ENCODE measurements at regions not wholly inside any gene's neighbourhood (a gene's known extent, or its start where the extent isn't known, plus 50 kb on each side); places are given as distances from the start of the nearest gene placed in this dataset.
A peak's percentile ranks its signal among the peaks of the same experiment; 100 is the strongest.

GRCh38 chr2:104429639-104430358, 424.1 kb upstream of the POU3F3 start:
- Mint-ChIP-seq H3K27ac (no peak overlapping the region), H3K36me3 (ENCODE audit: insufficient read depth in 2 of 2) (no peaks in the 10 kb centered on the region), H3K4me3 (no peak overlapping the region), H3K4me1 (ENCODE audit: low read depth) (no peaks in the 10 kb centered on the region), H3K9me3 (no peaks in the 10 kb centered on the region), H3K27me3 (ENCODE audit: low read depth) (peaks cover 46% of the 10 kb centered on the region)
- no peak for DNase-seq
- ATAC-seq (replicated peaks in 1 of 2) = no peak

GRCh38 chr2:104430359-104430740, 423.6 kb upstream of the POU3F3 start:
- Mint-ChIP-seq H3K27me3 (ENCODE audit: low read depth) (peaks cover 48% of the 10 kb centered on the region), H3K9me3 (no peaks in the 10 kb centered on the region), H3K36me3 (ENCODE audit: insufficient read depth in 2 of 2) (no peaks in the 10 kb centered on the region), H3K4me1 (ENCODE audit: low read depth) (no peaks in the 10 kb centered on the region), H3K27ac (no peak overlapping the region), H3K4me3 (no peak overlapping the region)
- no peak for ATAC-seq (replicated peaks in 1 of 2)
- no peak for DNase-seq

GRCh38 chr2:104430852-104431251, 423.1 kb upstream of the POU3F3 start:
- Mint-ChIP-seq H3K36me3 (ENCODE audit: insufficient read depth in 2 of 2) (no peaks in the 10 kb centered on the region), H3K9me3 (no peaks in the 10 kb centered on the region), H3K27me3 (ENCODE audit: low read depth) (peaks cover 48% of the 10 kb centered on the region), H3K4me3 (no peak overlapping the region), H3K4me1 (ENCODE audit: low read depth) (no peaks in the 10 kb centered on the region), H3K27ac (no peak overlapping the region)
- no peak for DNase-seq
- no peak for ATAC-seq (replicated peaks in 1 of 2)

- Mint-ChIP-seq H3K27me3 (ENCODE audit: low read depth) (peaks cover 47% of the 10 kb centered on the region), H3K4me3 (no peak overlapping the region), H3K9me3 (no peaks in the 10 kb centered on the region), H3K27ac (no peak overlapping the region), H3K4me1 (ENCODE audit: low read depth) (no peaks in the 10 kb centered on the region), H3K36me3 (ENCODE audit: insufficient read depth in 2 of 2) (no peaks in the 10 kb centered on the region)
- no peak for ATAC-seq (replicated peaks in 1 of 2)
- no peak for DNase-seq
Measured at GRCh38 chr2:104431701-104432121, 422.2 kb upstream of the POU3F3 start.

GRCh38 chr2:104432401-104432800, 421.5 kb upstream of the POU3F3 start:
- H3K27me3 Mint-ChIP-seq (ENCODE audit: low read depth) = peaks cover 40% of the 10 kb centered on the region
- DNase-seq (no peak), ATAC-seq (replicated peaks in 1 of 2) (no peak)
- no peaks in the 10 kb centered on the region for H3K36me3 Mint-ChIP-seq (ENCODE audit: insufficient read depth in 2 of 2)
- H3K9me3 Mint-ChIP-seq = no peaks in the 10 kb centered on the region
- H3K27ac Mint-ChIP-seq = no peak overlapping the region
- H3K4me3 Mint-ChIP-seq = no peak overlapping the region
- H3K4me1 Mint-ChIP-seq (ENCODE audit: low read depth) = no peaks in the 10 kb centered on the region

GRCh38 chr2:104432991-104433390, 420.9 kb upstream of the POU3F3 start:
- ATAC-seq (replicated peaks in 1 of 2) (no peak), DNase-seq (no peak)
- H3K27me3 Mint-ChIP-seq (ENCODE audit: low read depth) = peaks cover 36% of the 10 kb centered on the region
- H3K27ac Mint-ChIP-seq = no peak overlapping the region
- no peaks in the 10 kb centered on the region for H3K9me3 Mint-ChIP-seq
- no peaks in the 10 kb centered on the region for H3K4me1 Mint-ChIP-seq (ENCODE audit: low read depth)
- H3K36me3 Mint-ChIP-seq (ENCODE audit: insufficient read depth in 2 of 2) = no peaks in the 10 kb centered on the region
- H3K4me3 Mint-ChIP-seq = no peak overlapping the region

- H3K9me3 Mint-ChIP-seq = no peaks in the 10 kb centered on the region
- ATAC-seq (replicated peaks in 1 of 2) = no peak
- H3K36me3 Mint-ChIP-seq (ENCODE audit: insufficient read depth in 2 of 2) = no peaks in the 10 kb centered on the region
- no peak for DNase-seq
- peaks cover 36% of the 10 kb centered on the region for H3K27me3 Mint-ChIP-seq (ENCODE audit: low read depth)
- no peak overlapping the region for H3K27ac Mint-ChIP-seq
- H3K4me3 Mint-ChIP-seq = no peak overlapping the region
- H3K4me1 Mint-ChIP-seq (ENCODE audit: low read depth) = no peaks in the 10 kb centered on the region
Measured at GRCh38 chr2:104433657-104434056, 420.3 kb upstream of the POU3F3 start.

- Mint-ChIP-seq H3K9me3 (no peaks in the 10 kb centered on the region), H3K27ac (no peak overlapping the region), H3K4me1 (ENCODE audit: low read depth) (no peaks in the 10 kb centered on the region), H3K36me3 (ENCODE audit: insufficient read depth in 2 of 2) (no peaks in the 10 kb centered on the region), H3K27me3 (ENCODE audit: low read depth) (peaks cover 36% of the 10 kb centered on the region), H3K4me3 (peak overlapping the region; percentile 42 to 77)
- ATAC-seq (replicated peaks in 1 of 2) = peak; percentile 81 to 82
- peak; percentile 4 to 16 for DNase-seq
Measured at GRCh38 chr2:104434318-104434792, 419.6 kb upstream of the POU3F3 start.

GRCh38 chr2:104434966-104435365, 418.9 kb upstream of the POU3F3 start:
- H3K4me1 Mint-ChIP-seq (ENCODE audit: low read depth) = no peaks in the 10 kb centered on the region
- H3K36me3 Mint-ChIP-seq (ENCODE audit: insufficient read depth in 2 of 2) = no peaks in the 10 kb centered on the region
- no peak overlapping the region for H3K27ac Mint-ChIP-seq
- DNase-seq (no peak), ATAC-seq (replicated peaks in 1 of 2) (no peak)
- peaks cover 36% of the 10 kb centered on the region for H3K27me3 Mint-ChIP-seq (ENCODE audit: low read depth)
- H3K4me3 Mint-ChIP-seq = peak overlapping the region; percentile 42 to 77
- no peaks in the 10 kb centered on the region for H3K9me3 Mint-ChIP-seq

- H3K27ac Mint-ChIP-seq = no peak overlapping the region
- H3K27me3 Mint-ChIP-seq (ENCODE audit: low read depth) = peaks cover 10% of the 10 kb centered on the region
- H3K36me3 Mint-ChIP-seq (ENCODE audit: insufficient read depth in 2 of 2) = no peaks in the 10 kb centered on the region
- no peaks in the 10 kb centered on the region for H3K9me3 Mint-ChIP-seq
- no peaks in the 10 kb centered on the region for H3K4me1 Mint-ChIP-seq (ENCODE audit: low read depth)
- DNase-seq (no peak), ATAC-seq (replicated peaks in 1 of 2) (no peak)
- H3K4me3 Mint-ChIP-seq = no peak overlapping the region
Measured at GRCh38 chr2:104438481-104438880, 415.4 kb upstream of the POU3F3 start.

- H3K4me3 Mint-ChIP-seq = no peak overlapping the region
- no peak overlapping the region for H3K27ac Mint-ChIP-seq
- H3K9me3 Mint-ChIP-seq = no peaks in the 10 kb centered on the region
- ATAC-seq (replicated peaks in 1 of 2) (peak in 1 of 2 donors; percentile 39), DNase-seq (peak; percentile 8 to 21)
- no peaks in the 10 kb centered on the region for H3K36me3 Mint-ChIP-seq (ENCODE audit: insufficient read depth in 2 of 2)
- H3K27me3 Mint-ChIP-seq (ENCODE audit: low read depth) = no peaks in the 10 kb centered on the region
- H3K4me1 Mint-ChIP-seq (ENCODE audit: low read depth) = peaks cover 11% of the 10 kb centered on the region
Measured at GRCh38 chr2:104443145-104443544, 410.8 kb upstream of the POU3F3 start.

- Mint-ChIP-seq H3K4me3 (no peak overlapping the region), H3K27ac (no peak overlapping the region), H3K4me1 (ENCODE audit: low read depth) (peaks cover 14% of the 10 kb centered on the region), H3K36me3 (ENCODE audit: insufficient read depth in 2 of 2) (no peaks in the 10 kb centered on the region), H3K27me3 (ENCODE audit: low read depth) (no peaks in the 10 kb centered on the region), H3K9me3 (no peaks in the 10 kb centered on the region)
- DNase-seq = no peak
- ATAC-seq (replicated peaks in 1 of 2) = no peak
Measured at GRCh38 chr2:104444392-104444791, 409.5 kb upstream of the POU3F3 start.

- H3K9me3 Mint-ChIP-seq = no peaks in the 10 kb centered on the region
- no peak overlapping the region for H3K4me3 Mint-ChIP-seq
- peaks cover 14% of the 10 kb centered on the region for H3K4me1 Mint-ChIP-seq (ENCODE audit: low read depth)
- DNase-seq (no peak), ATAC-seq (replicated peaks in 1 of 2) (peak; percentile 53 to 82)
- H3K27ac Mint-ChIP-seq = no peak overlapping the region
- H3K27me3 Mint-ChIP-seq (ENCODE audit: low read depth) = no peaks in the 10 kb centered on the region
- no peaks in the 10 kb centered on the region for H3K36me3 Mint-ChIP-seq (ENCODE audit: insufficient read depth in 2 of 2)
Measured at GRCh38 chr2:104444889-104445288, 409.0 kb upstream of the POU3F3 start.

GRCh38 chr2:104447831-104448434, 406.0 kb upstream of the POU3F3 start:
- ATAC-seq (replicated peaks in 1 of 2) (no peak), DNase-seq (no peak)
- H3K36me3 Mint-ChIP-seq (ENCODE audit: insufficient read depth in 2 of 2) = no peaks in the 10 kb centered on the region
- no peak overlapping the region for H3K27ac Mint-ChIP-seq
- H3K9me3 Mint-ChIP-seq = no peaks in the 10 kb centered on the region
- H3K4me1 Mint-ChIP-seq (ENCODE audit: low read depth) = peaks cover 14% of the 10 kb centered on the region
- H3K27me3 Mint-ChIP-seq (ENCODE audit: low read depth) = no peaks in the 10 kb centered on the region
- H3K4me3 Mint-ChIP-seq = peak overlapping the region; percentile 9 to 60

All from activated T-cell treated with anti-CD3 and anti-CD28 coated beads, Interleukin-2, amount 50 U/mL, for 72 hours (primary cell).